AML-193 (cell line): ENCODE measurements at regions not wholly inside any gene's neighbourhood (a gene's known extent, or its start where the extent isn't known, plus 50 kb on each side); places are given as distances from the start of the nearest gene placed in this dataset.
A peak's percentile ranks its signal among the peaks of the same experiment; 100 is the strongest.
"Not testable (repeated sequence)": the region's sequence is repeated elsewhere in the genome, so short reads cannot be mapped to it uniquely, and the experiment has no call there.

ENCODE experiments used
- DNase-seq, 2 experiments: peaks; one replicate each; lab custom pipeline; 2025; lab: John Stamatoyannopoulos, UW

DNA sequence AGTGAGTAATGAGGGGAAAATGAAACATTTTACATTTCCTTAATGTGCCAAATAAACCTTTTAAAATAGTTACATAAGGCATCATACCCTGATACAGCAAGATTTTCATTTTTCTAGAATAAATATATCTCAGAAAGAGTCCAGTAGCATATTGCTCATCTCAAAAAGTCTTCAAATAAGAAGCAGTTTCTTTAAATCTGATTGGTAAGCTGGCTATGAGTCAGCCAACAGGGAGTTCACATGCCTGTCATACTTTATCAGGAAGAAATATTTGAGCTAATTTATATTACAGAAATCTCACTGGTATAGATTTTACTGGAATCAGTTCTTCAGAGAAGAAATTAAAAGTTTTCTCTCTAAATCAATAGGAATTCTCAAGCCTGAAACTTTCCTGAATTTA is 258.1 kb downstream of the C11orf87 start:
- no peak for DNase-seq

- DNase-seq = not testable (repeated sequence)
Observed at GRCh38 chr11:109682788-109683187, 260.8 kb downstream of the C11orf87 start.

DNA sequence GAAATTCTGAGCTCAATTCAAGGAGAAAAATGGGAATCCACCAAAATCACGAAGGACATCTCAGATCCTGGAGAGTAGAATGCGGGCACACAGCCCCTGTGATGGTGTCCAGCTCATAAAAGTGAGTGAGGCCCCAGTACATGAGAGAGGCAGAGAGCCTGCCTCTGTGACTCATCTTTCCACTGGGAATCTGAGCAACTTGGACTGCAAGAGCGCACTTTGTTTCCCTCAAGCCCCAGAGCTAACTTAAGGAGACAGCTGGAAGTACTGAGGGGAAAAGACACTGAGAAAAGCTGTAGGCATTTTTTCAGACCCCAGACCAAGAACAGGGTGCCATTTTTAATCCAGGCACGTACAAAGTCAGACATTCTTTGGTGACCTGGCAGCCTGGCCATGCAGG is 273.7 kb downstream of the C11orf87 start:
- no peak for DNase-seq

- no peak for DNase-seq
Observed at GRCh38 chr11:109696191-109696897, 274.4 kb downstream of the C11orf87 start.

DNA sequence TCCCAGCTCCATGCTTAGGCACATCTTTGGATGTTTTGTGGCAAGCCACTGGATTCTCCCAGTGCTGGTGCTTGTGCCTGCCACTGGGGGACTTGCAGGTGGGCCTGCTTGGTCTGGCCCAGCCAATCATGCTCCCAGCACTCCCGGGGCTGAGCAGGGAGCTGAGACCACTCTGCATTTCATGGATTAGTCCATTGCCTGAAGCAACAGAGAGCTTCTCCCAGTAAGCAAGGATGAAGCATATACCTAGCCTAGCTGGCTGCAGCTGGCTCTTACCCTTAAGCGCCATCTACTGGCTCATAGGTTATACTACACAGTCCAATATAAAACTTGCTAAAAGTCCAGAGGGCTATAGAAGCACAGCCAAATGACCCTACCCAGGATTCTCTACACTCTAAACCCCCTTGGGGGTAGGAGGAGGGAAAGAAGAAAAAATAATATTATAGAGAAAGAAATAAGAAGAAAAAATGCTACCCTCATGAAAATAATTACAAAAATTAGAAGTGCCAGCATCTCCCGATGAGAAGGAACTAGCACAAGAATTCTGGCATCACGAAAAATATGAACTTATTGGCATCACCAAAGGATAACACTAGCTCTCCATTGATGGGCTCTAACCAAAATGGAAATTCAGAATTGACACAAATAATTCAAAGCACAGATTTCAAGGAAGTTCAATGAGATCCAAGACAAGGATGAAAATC is 275.3 kb downstream of the C11orf87 start:
- peak; percentile 28 to 37 for DNase-seq

DNA sequence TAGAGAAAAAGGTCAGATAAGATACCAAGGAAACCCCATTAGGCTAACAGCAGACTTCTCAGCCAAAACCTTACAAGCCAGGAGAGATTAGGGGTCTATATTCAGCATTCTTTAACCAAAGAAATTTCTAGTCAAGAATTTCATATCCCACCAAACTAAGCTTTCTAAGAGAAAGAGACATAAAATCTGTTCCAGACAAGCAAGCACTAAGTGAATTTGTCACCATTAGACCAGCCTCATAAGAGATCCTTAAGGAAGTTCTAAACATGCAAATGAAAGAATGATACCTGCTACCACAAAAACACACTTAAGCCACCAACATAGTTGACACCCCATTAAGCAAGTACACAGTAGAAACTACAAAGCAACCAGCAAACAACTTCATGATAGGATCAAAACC is 276.2 kb downstream of the C11orf87 start:
- no peak for DNase-seq

- no peak for DNase-seq
Observed at GRCh38 chr11:109704432-109704831, 282.4 kb downstream of the C11orf87 start.

DNA sequence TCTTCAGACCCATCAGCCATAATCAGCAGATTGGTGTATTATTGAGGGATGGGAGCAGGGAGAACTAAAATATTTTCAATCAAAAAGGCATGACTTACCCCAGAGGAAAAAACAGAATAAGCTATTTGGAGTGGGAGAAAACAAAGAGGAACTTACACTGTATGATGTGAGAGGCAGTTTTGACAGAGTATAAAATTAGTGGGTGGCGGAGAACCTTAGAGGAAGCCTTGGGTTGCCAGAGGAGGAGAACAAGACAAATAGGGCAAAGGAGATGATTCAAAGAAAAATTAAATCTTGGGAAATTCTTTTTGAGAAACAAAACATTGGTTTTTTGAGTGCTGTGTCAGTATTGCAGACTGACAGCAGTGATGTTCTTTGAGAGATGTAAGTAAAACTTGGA is 285.0 kb downstream of the C11orf87 start:
- no peak for DNase-seq

- DNase-seq = no peak
Observed at GRCh38 chr11:109707411-109707810, 285.4 kb downstream of the C11orf87 start.

DNA sequence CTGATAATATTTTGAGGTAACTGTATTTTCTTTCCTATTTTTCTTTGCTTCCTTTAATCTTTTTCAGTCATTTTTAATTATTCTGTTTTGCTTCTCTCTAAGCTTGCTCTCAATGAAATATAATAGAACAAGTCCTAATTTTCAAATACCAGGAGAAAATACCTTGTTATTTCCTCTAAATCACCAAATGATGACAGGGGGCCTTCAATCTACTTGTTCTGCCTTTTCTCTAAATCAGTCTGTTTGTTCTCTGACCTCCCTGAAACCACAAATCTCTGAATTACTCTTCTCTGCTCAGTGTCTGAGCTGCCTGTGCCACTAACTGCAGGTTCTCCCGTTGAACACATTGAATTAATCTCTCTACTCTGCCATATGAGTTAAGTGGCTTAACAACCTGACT is 286.2 kb downstream of the C11orf87 start:
- DNase-seq = no peak

DNA sequence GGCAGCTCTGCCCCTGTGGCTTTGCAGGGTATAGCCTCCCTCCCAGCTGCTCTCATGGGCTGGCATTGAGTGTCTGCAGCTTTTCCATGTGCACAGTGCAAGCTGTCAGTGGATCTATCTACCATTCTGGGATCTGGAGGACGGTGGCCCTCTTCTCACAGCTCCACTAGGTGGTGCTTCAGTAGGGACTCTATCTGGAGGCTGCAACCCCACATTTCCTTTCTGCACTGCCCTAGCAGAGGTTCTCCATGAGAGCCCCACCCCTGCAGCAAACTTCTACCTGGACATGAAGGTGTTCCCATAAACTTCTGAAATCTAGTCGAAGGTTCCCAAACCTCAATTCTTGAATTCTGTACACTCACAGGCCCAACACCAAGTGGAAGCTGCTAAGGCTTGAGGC is 292.5 kb downstream of the C11orf87 start:
- not testable (repeated sequence) for DNase-seq

GRCh38 chr11:109715424-109715823 is 293.4 kb downstream of the C11orf87 start:
- not testable (repeated sequence) for DNase-seq

DNA sequence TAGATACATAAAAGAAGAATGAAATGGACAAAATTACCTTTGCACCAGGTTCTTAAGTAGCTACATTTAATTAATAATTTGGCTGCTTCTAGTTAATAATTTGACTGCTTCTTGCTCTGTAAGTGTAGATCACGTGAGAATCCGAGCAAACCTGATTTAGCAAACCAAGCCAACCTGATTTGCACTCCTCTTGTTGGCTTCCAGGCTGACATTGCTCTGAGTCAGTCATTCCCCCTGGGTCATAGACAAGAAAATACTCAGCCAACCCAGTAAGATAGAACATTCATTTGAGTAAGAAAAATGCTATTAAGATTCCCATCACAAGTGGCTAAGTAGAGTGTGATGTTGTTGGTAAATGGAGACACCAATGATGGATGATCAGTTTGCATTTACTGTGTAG is 304.1 kb downstream of the C11orf87 start:
- DNase-seq = no peak

GRCh38 chr11:109728056-109728455 is 306.1 kb downstream of the C11orf87 start:
- no peak for DNase-seq

GRCh38 chr11:109729761-109730160 is 307.8 kb downstream of the C11orf87 start:
- no peak for DNase-seq

DNA sequence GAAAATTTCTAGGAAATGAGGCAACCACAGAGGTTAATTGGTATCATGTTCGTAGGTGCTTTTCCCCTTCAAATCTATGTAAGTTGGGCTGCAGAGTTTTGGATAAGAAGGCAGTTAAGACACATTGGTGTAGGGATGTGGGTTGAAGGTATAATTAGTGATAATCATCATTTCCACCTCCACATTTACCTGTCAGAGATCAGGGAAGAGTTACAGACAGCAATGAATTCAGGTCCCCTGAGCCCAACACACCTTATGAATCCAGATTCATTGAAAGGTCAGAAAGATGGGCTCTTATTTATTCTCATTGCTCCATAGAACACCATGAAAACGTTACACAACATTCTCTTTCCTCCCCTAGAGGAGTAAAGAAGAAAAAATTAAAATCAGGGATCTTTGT is 308.7 kb downstream of the C11orf87 start:
- no peak for DNase-seq

GRCh38 chr11:109731451-109731850 is 309.5 kb downstream of the C11orf87 start:
- no peak for DNase-seq

GRCh38 chr11:109733245-109733644 is 311.3 kb downstream of the C11orf87 start:
- DNase-seq = no peak

DNA sequence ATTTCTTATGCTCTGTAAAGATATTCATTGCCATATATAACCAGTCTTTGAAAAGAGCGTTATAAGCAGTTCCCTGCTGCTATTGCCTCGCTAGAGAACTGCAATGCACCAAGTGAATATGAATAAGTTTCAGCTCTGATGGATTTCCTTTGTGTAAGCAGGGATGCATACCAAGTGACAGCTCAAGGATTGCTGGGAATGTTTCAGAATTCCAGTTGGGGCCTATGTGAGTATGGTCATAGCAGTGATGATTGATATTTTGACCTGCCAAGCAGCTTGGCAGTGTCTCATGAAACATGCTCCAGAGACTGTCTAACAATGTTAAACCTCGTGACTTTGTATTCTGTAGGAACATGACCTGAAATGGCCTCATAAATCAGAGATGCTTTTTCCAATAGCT is 312.6 kb downstream of the C11orf87 start:
- DNase-seq = no peak

DNA sequence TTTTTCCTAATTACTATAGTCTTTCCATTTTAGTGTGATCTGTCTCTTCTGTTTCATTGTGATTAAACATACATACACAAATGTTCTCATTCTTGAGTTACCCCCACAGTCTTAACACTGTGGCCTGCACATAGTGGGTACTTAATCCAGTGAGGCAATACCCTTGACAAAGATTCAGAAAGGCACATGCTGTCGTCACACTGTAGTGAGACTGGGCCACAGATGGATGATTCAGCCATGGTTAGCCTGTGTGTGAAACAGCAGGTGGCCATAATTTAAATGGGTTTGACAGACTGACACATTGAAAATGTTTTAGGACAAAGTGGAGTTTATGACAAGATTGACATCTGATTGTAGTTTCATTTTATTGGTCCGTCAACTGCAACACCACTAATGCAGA is 313.1 kb downstream of the C11orf87 start:
- DNase-seq = no peak

- DNase-seq = no peak
Observed at GRCh38 chr11:109739379-109739778, 317.4 kb downstream of the C11orf87 start.

DNA sequence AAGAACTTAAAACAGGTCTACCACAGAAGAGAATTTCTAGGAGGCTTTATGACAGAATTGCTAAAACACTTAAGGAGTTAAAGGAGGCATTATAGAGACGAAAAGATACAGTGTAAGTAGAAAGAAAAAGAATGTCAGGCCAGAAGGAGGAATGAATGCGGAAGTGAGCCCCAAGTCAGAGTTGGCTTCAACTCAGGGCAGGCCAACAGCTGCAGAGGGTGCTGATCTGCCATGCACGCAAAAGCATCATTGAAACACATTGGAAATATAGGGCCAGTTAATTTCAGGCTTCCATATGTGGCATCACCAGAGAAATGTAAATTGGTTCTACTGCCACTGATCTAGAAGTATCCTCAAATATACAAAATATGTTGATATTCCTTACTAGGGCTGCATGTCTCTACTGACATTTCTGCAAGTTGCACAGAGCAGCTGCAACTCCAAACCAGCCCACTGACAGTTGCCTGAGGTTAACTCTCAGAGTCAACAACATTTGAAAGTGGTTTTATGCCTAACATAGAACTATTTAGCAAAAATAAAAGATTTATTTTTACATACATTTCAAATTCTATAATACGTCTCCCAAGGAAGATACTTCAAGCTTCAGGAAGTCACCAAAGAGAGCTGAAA is 324.1 kb downstream of the C11orf87 start:
- DNase-seq = no peak

DNA sequence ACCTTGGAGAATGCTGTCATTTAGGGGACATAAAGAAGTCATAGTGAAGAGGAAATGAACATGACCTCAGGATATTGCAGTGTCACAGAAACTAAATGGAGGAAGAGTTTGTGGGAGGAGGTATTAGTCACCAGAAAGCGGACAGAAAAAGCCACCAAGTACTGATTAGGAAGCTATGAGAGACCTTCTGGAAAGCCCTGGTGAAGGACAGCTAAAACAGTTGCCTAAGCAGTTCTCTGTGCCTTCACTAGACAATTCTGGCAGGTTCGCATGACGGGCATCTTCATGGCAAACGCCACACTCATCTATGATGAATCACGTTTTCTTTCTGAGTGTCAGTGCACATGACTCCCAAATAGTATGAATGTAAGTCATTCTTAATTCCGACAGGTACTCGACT is 325.8 kb downstream of the C11orf87 start:
- peak; percentile 86 to 94 for DNase-seq
